Ectodermal cell (in vitro differentiated cells): ENCODE measurements at regions not wholly inside any gene's neighbourhood (a gene's known extent, or its start where the extent isn't known, plus 50 kb on each side); places are given as distances from the start of the nearest gene placed in this dataset.
"Not testable (repeated sequence)": the region's sequence is repeated elsewhere in the genome, so short reads cannot be mapped to it uniquely, and the experiment has no call there.

ENCODE experiments used
- H3K27ac ChIP-seq: 2 replicates; pipeline ENCODE4 v1.7.0; 2013; ENCODE audit warnings: mild to moderate bottlenecking, low read depth, low read length; ENCODE audit not compliant: insufficient read depth, poor library complexity, severe bottlenecking
- H3K27me3 ChIP-seq: 2 replicates; pipeline ENCODE4 v1.7.0; 2013; ENCODE audit warnings: mild to moderate bottlenecking, low read length; ENCODE audit not compliant: insufficient read depth, control insufficient read depth, poor library complexity, severe bottlenecking
- H3K36me3 ChIP-seq: one replicate; pipeline ENCODE4 v1.7.0; 2013; ENCODE audit warnings: low read length; ENCODE audit not compliant: control insufficient read depth, insufficient read depth
- H3K4me1 ChIP-seq: one replicate; pipeline ENCODE4 v1.7.0; 2013; ENCODE audit warnings: low read length; ENCODE audit not compliant: control insufficient read depth, insufficient read depth
- H3K4me3 ChIP-seq: 2 replicates; pipeline ENCODE4 v1.7.0; 2013; ENCODE audit warnings: low read depth, low read length, control low read depth; ENCODE audit not compliant: insufficient read depth
- H3K9me3 ChIP-seq: 2 replicates; pipeline ENCODE4 v1.7.0; 2013; ENCODE audit warnings: mild to moderate bottlenecking, low read length, moderate library complexity; ENCODE audit not compliant: control insufficient read depth
- WGBS, 2 experiments: methylation state at CpG; one replicate each; pipeline ENCODE4 v1.1.7; 2013; ENCODE audit warnings: missing lambda C conversion rate in 2 of 2; 5-methylcytosine and 5-hydroxymethylcytosine counted together

DNA sequence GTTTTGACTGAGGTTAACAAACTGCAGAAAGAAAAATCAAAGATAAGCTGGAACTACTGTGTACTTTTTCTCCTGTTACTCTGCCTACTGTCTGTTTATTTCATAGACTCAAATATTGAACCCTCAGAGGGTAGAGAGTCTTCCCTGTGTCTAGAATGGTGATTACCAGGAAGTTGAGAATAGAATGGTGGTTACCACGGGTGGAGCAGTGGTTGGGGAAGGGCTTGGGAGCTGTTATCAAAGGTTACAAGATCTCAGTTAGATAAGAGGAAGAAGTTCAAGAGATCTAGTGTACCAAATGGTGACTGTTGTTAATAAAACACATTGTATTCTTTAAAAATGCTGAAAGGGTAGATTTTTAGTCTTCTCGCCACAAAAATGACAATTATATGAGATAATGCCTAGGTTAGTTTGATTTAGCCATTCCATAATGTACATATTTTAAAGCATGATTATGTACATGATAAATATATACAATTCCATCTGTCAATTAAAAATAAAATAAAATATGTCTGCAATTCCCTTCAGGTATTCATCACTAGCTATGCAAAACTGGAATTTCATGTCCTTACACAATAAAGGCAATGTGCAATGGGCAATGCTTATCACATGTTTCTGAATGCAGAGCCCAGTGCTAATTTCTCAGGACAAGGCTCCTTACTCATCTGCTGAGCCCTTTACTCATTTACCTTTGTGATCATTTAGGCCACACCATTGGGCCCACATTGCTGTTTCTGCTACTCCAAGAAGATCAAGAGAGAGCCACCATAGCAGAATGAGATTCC is 474.3 kb upstream of the CAMK1G start:
- H3K36me3 ChIP-seq = no peaks in the 10 kb centered on the region
- no peak overlapping the region for H3K27ac ChIP-seq
- no peaks in the 10 kb centered on the region for H3K27me3 ChIP-seq
- H3K4me3 ChIP-seq = no peak overlapping the region
- 91 to 98% methylated on average over 1 of the region's 2 CpGs for WGBS, 2 experiments
- H3K4me1 ChIP-seq = peaks cover 4% of the 10 kb centered on the region
- no peaks in the 10 kb centered on the region for H3K9me3 ChIP-seq

GRCh38 chr1:209113521-209113920 is 470.0 kb upstream of the CAMK1G start:
- H3K36me3 ChIP-seq = no peaks in the 10 kb centered on the region
- 81 to 84% methylated on average over 5 of the region's 5 CpGs for WGBS, 2 experiments

GRCh38 chr1:209116705-209117104 is 466.8 kb upstream of the CAMK1G start:
- no CpG with 5 or more reads among the region's 1 CpG for WGBS, 2 experiments
- Histone ChIP-seq H3K27ac (no peak overlapping the region), H3K36me3 (no peaks in the 10 kb centered on the region), H3K27me3 (no peaks in the 10 kb centered on the region), H3K4me3 (no peak overlapping the region), H3K4me1 (no peaks in the 10 kb centered on the region), H3K9me3 (no peaks in the 10 kb centered on the region)

More at GRCh38 chr1:209113521-209113920, 470.0 kb upstream of the CAMK1G start:
- H3K4me1 ChIP-seq = no peaks in the 10 kb centered on the region
- no peaks in the 10 kb centered on the region for H3K9me3 ChIP-seq
- no peaks in the 10 kb centered on the region for H3K27me3 ChIP-seq
- H3K4me3 ChIP-seq = no peak overlapping the region
- H3K27ac ChIP-seq = no peak overlapping the region

DNA sequence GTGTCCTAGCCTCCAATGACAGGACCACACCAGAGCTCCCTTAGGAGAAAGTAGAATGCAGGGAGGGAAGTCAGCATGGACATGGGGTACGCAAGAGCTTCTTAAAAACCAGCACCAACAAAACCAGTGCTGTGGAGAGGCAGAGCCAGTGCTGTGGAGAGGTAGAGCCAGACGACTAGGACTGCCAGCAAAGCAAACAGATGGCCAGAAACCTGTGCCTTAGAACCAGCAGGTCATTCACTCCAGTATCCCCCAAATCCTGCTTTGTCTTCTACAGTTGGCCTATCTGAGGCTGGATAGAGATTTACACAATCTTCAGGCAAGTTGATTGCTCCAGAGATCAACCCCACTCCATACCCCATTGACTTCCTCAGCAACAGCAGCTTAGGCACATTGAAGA is 459.9 kb upstream of the CAMK1G start:
- no peaks in the 10 kb centered on the region for H3K4me1 ChIP-seq
- H3K4me3 ChIP-seq = no peak overlapping the region
- H3K9me3 ChIP-seq = no peaks in the 10 kb centered on the region
- no peaks in the 10 kb centered on the region for H3K27me3 ChIP-seq
- H3K36me3 ChIP-seq = no peaks in the 10 kb centered on the region
- H3K27ac ChIP-seq = no peak overlapping the region
- 63 to 72% methylated on average over 2 of the region's 2 CpGs for WGBS, 2 experiments

DNA sequence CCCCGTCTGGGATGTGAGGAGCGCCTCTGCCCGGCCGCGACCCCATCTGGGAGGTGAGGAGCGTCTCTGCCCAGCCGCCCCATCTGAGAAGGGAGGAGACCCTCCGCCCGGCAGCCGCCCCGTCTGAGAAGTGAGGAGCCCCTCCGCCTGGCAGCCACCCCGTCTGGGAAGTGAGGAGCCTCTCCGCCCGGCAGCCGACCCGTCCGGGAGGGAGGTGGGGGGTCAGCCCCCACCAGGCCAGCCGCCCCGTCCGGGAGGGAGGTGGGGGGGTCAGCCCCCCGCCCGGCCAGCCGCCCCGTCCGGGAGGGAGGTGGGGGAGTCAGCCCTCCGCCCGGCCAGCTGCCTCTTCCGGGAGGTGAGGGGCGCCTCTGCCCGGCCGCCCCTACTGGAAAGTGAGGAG is 454.4 kb upstream of the CAMK1G start:
- 96 to 97% methylated on average over 23 to 32 of the region's 32 CpGs for WGBS, 2 experiments
- not testable (repeated sequence) for H3K4me3 ChIP-seq

GRCh38 chr1:209130886-209131285 is 452.6 kb upstream of the CAMK1G start:
- Histone ChIP-seq H3K9me3 (no peaks in the 10 kb centered on the region), H3K27me3 (no peaks in the 10 kb centered on the region), H3K4me3 (no peak overlapping the region), H3K27ac (no peak overlapping the region), H3K4me1 (peaks cover 7% of the 10 kb centered on the region), H3K36me3 (no peaks in the 10 kb centered on the region)
- 39 to 45% methylated on average over 7 of the region's 7 CpGs for WGBS, 2 experiments

More for the DNA sequence above, 454.4 kb upstream of the CAMK1G start:
- H3K27ac ChIP-seq, H3K4me1 ChIP-seq, H3K36me3 ChIP-seq, H3K27me3 ChIP-seq, H3K9me3 ChIP-seq: not testable (repeated sequence)

GRCh38 chr1:209132736-209133467 is 450.6 kb upstream of the CAMK1G start:
- no peaks in the 10 kb centered on the region for H3K36me3 ChIP-seq
- no peak overlapping the region for H3K4me3 ChIP-seq
- 89 to 92% methylated on average over 17 of the region's 17 CpGs for WGBS, 2 experiments
- H3K27me3 ChIP-seq = no peaks in the 10 kb centered on the region
- peaks cover 7% of the 10 kb centered on the region for H3K4me1 ChIP-seq
- no peaks in the 10 kb centered on the region for H3K9me3 ChIP-seq
- H3K27ac ChIP-seq = no peak overlapping the region

GRCh38 chr1:209134001-209134400 is 449.5 kb upstream of the CAMK1G start:
- no peaks in the 10 kb centered on the region for H3K36me3 ChIP-seq
- H3K4me1 ChIP-seq = peaks cover 7% of the 10 kb centered on the region
- no peaks in the 10 kb centered on the region for H3K27me3 ChIP-seq
- no peak overlapping the region for H3K27ac ChIP-seq
- no peaks in the 10 kb centered on the region for H3K9me3 ChIP-seq
- H3K4me3 ChIP-seq = no peak overlapping the region
- WGBS, 2 experiments = 81 to 84% methylated on average over 5 of the region's 5 CpGs

DNA sequence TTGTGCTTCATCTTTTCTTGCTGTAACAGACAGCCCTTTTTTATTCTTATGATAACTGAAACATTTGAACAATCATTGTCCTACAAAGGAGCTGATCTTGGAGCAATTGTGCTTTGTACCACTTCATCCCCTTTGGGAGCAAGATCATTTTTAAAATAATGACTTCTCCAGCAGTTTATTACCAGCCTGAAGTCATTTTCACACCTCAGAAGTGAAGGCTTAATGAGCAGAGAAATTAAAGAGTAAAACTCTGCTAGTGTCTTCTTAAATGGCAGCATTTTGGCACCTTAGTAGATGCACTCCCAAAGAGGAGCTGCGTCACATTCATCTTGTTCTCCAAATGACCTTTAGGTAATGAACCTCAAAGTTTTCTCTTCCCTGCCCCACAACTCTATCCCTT is 439.6 kb upstream of the CAMK1G start:
- Histone ChIP-seq H3K27ac (no peak overlapping the region), H3K36me3 (no peaks in the 10 kb centered on the region), H3K4me1 (no peaks in the 10 kb centered on the region), H3K4me3 (no peak overlapping the region), H3K27me3 (no peaks in the 10 kb centered on the region), H3K9me3 (no peaks in the 10 kb centered on the region)
- 84 to 100% methylated on average over 1 of the region's 1 CpG for whole genome bisulfite sequencing, 2 experiments

- no peak overlapping the region for H3K27ac ChIP-seq
- H3K4me3 ChIP-seq = no peak overlapping the region
- no peaks in the 10 kb centered on the region for H3K36me3 ChIP-seq
- no peaks in the 10 kb centered on the region for H3K9me3 ChIP-seq
- peaks cover 3% of the 10 kb centered on the region for H3K4me1 ChIP-seq
- WGBS, 2 experiments = 47 to 61% methylated on average over 3 of the region's 3 CpGs
- no peaks in the 10 kb centered on the region for H3K27me3 ChIP-seq
Observed at GRCh38 chr1:209150114-209150513, 433.4 kb upstream of the CAMK1G start.
